ENCODE measurements at regions not wholly inside any gene's neighbourhood (a gene's known extent, or its start where the extent isn't known, plus 50 kb on each side); places are given as distances from the start of the nearest gene placed in this dataset.

- Histone ChIP-seq H3K4me3 (replicated peaks in 1 of 3; ENCODE audit: insufficient read depth in 1 of 3, low read depth in 2 of 3, low read length in 3 of 3) (no peak overlapping the region), H3K36me3 (replicated peaks in 1 of 2; ENCODE audit: control insufficient read depth in 1 of 2, insufficient read depth in 2 of 2, low read length in 2 of 2) (no peaks in the 10 kb centered on the region), H2AFZ (ENCODE audit: low read length) (no peak overlapping the region), H3K9ac (ENCODE audit: insufficient read depth, low read depth, low read length) (no peak overlapping the region), H3K4me1 (ENCODE audit: insufficient read depth, low read length) (no peaks in the 10 kb centered on the region), H3K4me2 (ENCODE audit: low read depth, low read length) (no peak overlapping the region), H3K9me3 (ENCODE audit: low read length) (no peaks in the 10 kb centered on the region), H3K27me3 (ENCODE audit: control insufficient read depth in 1 of 2, insufficient read depth in 2 of 2, low read length in 2 of 2) (no peaks in the 10 kb centered on the region), H3K79me2 (ENCODE audit: insufficient read depth, low read length) (no peaks in the 10 kb centered on the region), H3K27ac (ENCODE audit: extremely low read length, insufficient read depth, low read length) (no peak overlapping the region), H4K20me1 (ENCODE audit: insufficient read depth, low read length) (no peaks in the 10 kb centered on the region)
- in situ Hi-C loops (cut with HindIII; ENCODE audit: extremely low pct_ligation_motif_present, low pct_unique_long_range_greater_than_20kb) (no loop called here), intact Hi-C loops (cut with micrococcal nuclease; ENCODE audit: unreplicated experiment) (no loop called here)
- ChIA-PET POLR2A (no interaction called here), CTCF (ENCODE audit: low intra/inter-chr PET ratio, low total read pairs) (no interaction called here)
- TF ChIP-seq TBL1XR1 (IDR thresholded peaks at IDR 0.05; ENCODE audit: borderline replicate concordance, low read length, partially characterized antibody) (no peak), MAX (IDR thresholded peaks at IDR 0.05) (no peak), SMAD9 (CRISPR knock-in tag; IDR thresholded peaks at IDR 0.05) (no peak), FOXA1 (IDR thresholded peaks at IDR 0.05) (no peak), FOXA1 (CRISPR knock-in tag; IDR thresholded peaks at IDR 0.05) (no peak), ZNF121 (CRISPR knock-in tag; IDR thresholded peaks at IDR 0.05) (no peak), ZNF432 (CRISPR knock-in tag; IDR thresholded peaks at IDR 0.05; ENCODE audit: borderline replicate concordance) (no peak), HHEX (CRISPR knock-in tag; IDR thresholded peaks at IDR 0.05) (no peak), GATA4 (IDR thresholded peaks at IDR 0.05; ENCODE audit: borderline replicate concordance, low read depth) (no peak), ZC3H4 (CRISPR knock-in tag; IDR thresholded peaks at IDR 0.05; ENCODE audit: borderline replicate concordance) (no peak), GATAD2A (CRISPR knock-in tag; IDR thresholded peaks at IDR 0.05) (no peak), POGZ (CRISPR knock-in tag; IDR thresholded peaks at IDR 0.05) (no peak), MYC (CRISPR knock-in tag; IDR thresholded peaks at IDR 0.05; ENCODE audit: borderline replicate concordance) (no peak)
- TF ChIP-seq, protein P1, sequence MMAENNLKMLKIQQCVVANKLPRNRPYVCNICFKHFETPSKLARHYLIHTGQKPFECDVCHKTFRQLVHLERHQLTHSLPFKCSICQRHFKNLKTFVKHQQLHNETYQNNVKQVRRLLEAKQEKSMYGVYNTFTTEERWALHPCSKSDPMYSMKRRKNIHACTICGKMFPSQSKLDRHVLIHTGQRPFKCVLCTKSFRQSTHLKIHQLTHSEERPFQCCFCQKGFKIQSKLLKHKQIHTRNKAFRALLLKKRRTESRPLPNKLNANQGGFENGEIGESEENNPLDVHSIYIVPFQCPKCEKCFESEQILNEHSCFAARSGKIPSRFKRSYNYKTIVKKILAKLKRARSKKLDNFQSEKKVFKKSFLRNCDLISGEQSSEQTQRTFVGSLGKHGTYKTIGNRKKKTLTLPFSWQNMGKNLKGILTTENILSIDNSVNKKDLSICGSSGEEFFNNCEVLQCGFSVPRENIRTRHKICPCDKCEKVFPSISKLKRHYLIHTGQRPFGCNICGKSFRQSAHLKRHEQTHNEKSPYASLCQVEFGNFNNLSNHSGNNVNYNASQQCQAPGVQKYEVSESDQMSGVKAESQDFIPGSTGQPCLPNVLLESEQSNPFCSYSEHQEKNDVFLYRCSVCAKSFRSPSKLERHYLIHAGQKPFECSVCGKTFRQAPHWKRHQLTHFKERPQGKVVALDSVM (CRISPR knock-in tag; IDR thresholded peaks at IDR 0.05): no peak
- no peak for ATAC-seq
- no TSS peak for BruUV-seq (replicated peaks)
- 24% methylated on average over 1 of the region's 1 CpG for WGBS (ENCODE audit: low lambda C conversion rate)
- FAIRE-seq: no peak
- DNase-seq (ENCODE audit: low spot score): no peak
Observed at GRCh38 chr2:192854706-192855105, 660.0 kb upstream of the TMEFF2 start.
